ENCODE measurements at regions not wholly inside any gene's neighbourhood (a gene's known extent, or its start where the extent isn't known, plus 50 kb on each side); places are given as distances from the start of the nearest gene placed in this dataset.
"Not testable (repeated sequence)": the region's sequence is repeated elsewhere in the genome, so short reads cannot be mapped to it uniquely, and the experiment has no call there.

DNA sequence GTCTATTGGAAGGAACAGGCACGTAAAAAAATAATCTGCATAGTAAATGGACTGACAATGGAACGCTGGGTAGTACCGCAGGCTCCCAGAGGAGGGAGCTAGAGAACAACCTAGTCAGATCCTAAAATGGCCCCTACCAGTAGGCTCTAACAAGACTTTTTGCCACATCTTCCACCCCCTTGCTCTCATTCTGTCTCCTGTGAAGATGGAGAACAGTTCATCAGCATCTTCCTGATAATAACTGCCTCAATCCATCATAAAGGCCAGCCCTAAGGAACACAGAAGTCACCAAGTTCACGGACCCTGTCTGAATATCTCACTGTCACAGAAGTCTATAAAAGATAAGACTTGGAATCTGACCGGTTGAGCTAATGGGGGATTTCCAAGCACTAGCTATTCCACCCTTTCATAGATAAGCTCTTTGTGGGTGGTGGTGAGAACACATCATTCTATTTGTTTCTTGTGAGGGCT, 133.4 kb downstream of the SLC1A3 start:
- DNase-seq (ENCODE audit: insufficient read length, low spot score) (peak; percentile 46), FAIRE-seq (no peak)
- no peak for TF ChIP-seq POLR2A (IDR thresholded peaks at IDR 0.05; ENCODE audit: low read depth, low read length)

DNA sequence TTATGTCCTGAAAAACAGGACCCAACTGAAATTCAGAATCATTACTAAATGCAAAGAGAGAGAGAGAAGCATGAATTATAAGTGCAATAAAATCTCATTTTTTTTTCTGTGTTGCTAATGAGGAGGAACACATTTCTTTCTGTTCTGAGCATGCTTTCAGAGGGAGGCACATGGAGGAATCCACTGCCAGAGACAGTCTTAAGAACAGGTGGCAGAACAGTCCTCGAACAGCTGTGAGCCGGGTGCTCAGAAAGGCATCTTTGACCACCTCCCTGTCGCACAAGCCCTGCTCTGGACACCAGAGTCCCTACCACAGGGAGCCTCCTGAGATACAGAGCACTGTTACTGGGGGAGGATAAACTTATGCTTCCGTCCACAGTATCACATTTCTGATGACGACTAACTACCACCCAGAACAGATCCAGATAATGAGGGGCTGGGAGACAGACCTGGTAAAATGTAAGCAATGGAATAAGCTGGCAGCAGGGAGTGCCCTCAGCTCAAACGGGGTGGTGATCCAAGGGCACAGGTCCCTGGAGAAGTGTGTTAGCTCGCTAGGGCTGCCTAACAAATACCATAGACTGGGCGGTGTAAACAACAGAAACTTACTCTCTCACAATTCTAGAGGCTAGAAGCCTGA, 134.0 kb downstream of the SLC1A3 start:
- FAIRE-seq, result no peak

DNA sequence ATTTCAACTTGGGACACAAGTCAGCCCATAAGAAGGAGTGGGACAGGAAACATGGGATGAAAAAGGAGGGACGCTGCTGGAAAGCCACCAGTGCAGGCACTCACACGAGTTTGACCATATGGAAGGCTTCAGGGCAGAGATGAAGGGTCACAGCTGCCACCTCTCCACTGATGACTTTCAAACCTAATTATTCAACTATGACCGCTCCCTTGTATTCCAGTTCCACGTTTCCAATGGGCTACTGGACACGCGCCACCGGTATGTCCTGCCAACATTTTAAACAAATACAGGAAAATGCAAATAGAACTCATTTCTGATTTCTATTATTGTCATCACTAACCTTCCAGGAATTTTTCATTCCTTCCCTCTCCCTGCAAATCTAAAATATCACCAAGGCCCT, 134.7 kb downstream of the SLC1A3 start:
- FAIRE-seq (no peak), DNase-seq (ENCODE audit: insufficient read length, low spot score) (no peak)
- no peak for TF ChIP-seq POLR2A (IDR thresholded peaks at IDR 0.05; ENCODE audit: low read depth, low read length)

More for the DNA sequence above, 134.0 kb downstream of the SLC1A3 start:
- DNase-seq (ENCODE audit: insufficient read length, low spot score), result no peak
- no peak for TF ChIP-seq POLR2A (IDR thresholded peaks at IDR 0.05; ENCODE audit: low read depth, low read length)

DNA sequence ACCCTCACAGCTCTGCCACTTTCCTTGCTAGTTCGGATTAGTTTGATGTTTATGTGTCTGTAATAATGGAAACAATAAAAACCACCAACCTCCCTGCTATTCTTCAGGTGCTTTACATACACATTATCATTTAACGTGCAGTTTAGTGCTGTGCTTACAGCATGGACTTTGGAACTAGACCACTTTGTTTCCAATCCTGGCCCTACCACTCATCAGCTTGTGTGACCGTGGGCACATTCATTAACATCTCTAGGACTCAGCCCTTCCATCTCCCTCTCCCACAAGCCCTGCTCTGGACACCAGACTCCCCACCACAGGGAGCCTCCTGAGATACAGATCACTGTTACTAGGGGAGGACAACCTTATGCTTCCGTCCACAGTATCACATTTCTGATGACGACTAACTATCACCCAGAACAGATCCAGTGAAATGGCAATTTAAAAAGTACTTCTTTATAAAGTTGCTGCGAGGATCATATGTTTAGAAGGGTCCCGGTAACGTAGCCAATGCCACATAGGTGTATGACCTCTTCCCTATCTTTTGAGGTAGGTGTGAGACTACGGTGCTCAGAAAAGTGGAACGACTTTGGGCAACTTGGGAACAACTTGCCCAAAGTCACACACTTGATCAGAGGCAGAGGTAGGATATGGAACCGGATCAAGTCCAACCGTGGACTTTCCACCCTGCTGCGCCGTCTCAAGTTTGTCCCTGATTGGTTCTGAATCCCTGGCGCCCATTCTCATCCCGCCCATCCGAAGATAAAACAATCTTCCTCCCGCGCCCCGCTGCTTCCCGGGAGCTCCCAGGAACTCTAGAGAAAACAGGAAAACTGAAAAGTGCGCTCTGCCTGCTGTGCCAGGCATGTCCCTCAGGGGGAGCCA, 132.4 kb upstream of the NIPBL start:
- no peak for TF ChIP-seq POLR2A (IDR thresholded peaks at IDR 0.05; ENCODE audit: low read depth, low read length)
- DNase-seq (ENCODE audit: insufficient read length, low spot score), result peak; percentile 83
- FAIRE-seq, result no peak

- FAIRE-seq (no peak), DNase-seq (ENCODE audit: insufficient read length, low spot score) (no peak)
- TF ChIP-seq POLR2A (IDR thresholded peaks at IDR 0.05; ENCODE audit: low read depth, low read length), result no peak
These were observed 131.6 kb upstream of the NIPBL start for GRCh38 chr5:36744773-36745589.

GRCh38 chr5:36747794-36748193, 128.8 kb upstream of the NIPBL start:
- FAIRE-seq, result not testable (repeated sequence)

GRCh38 chr5:36751886-36752285, 124.7 kb upstream of the NIPBL start:
- no peak for FAIRE-seq
- no peak for DNase-seq (ENCODE audit: insufficient read length, low spot score)
- no peak for TF ChIP-seq POLR2A (IDR thresholded peaks at IDR 0.05; ENCODE audit: low read depth, low read length)

More at GRCh38 chr5:36747794-36748193, 128.8 kb upstream of the NIPBL start:
- DNase-seq (ENCODE audit: insufficient read length, low spot score), result not testable (repeated sequence)

GRCh38 chr5:36755342-36755741, 121.2 kb upstream of the NIPBL start:
- DNase-seq (ENCODE audit: insufficient read length, low spot score) (no peak), FAIRE-seq (no peak)
- no peak for TF ChIP-seq POLR2A (IDR thresholded peaks at IDR 0.05; ENCODE audit: low read depth, low read length)

DNA sequence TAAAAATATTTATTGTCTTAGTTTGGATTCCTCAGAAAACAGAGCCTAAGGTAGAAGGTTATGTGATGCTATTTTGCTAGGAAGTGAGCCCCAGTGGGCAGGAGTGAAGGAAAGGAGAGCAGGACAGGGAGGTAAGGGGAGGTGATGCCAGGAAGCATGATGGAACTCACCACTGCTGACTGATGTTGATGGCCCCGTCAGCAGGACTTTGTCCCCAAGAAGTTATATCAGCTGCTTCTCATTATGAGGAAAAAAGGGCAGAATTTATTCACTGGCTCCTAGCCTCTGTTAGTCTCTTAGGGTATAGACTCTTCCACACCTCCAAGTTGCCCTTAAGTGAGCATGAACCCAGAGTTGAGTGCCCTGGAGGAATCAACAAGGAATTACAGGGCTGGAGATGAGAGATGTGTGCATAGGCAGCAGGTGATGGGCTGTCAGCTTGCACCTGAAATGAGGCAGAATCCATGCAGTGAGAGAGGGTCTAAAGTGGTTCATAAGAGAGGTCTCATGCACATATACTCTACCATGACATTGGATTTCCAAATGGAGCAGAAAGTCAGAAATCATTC, 120.6 kb upstream of the NIPBL start:
- FAIRE-seq, result no peak
- no peak for TF ChIP-seq POLR2A (IDR thresholded peaks at IDR 0.05; ENCODE audit: low read depth, low read length)

GRCh38 chr5:36756848-36757247, 119.7 kb upstream of the NIPBL start:
- no peak for DNase-seq (ENCODE audit: insufficient read length, low spot score)
- no peak for FAIRE-seq
- no peak for TF ChIP-seq POLR2A (IDR thresholded peaks at IDR 0.05; ENCODE audit: low read depth, low read length)

More for the DNA sequence above, 120.6 kb upstream of the NIPBL start:
- no peak for DNase-seq (ENCODE audit: insufficient read length, low spot score)

- FAIRE-seq, result no peak
- no peak for DNase-seq (ENCODE audit: insufficient read length, low spot score)
- no peak for TF ChIP-seq POLR2A (IDR thresholded peaks at IDR 0.05; ENCODE audit: low read depth, low read length)
These were observed 117.5 kb upstream of the NIPBL start for GRCh38 chr5:36759117-36759516.

- TF ChIP-seq POLR2A (IDR thresholded peaks at IDR 0.05; ENCODE audit: low read depth, low read length), result no peak
- FAIRE-seq, result no peak
These were observed 113.1 kb upstream of the NIPBL start for GRCh38 chr5:36763454-36763853.

DNA sequence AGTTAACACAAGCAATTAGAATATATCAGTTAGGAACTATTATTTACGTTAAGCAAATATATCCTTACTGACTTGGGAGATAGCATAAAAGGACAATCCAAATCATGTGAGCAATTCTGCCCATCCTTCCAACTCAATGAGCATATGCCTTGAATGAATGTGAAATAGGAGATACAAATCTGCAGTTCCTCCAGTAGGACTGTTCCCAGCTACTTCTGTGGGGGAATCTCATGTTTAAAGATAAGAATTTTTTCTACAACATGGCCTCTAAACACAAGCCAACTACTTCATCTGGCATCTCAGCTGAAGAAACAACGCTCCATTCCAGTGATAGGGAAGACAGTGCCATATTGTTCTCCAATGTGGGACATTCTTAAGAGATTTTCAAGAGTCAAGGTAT, 110.7 kb upstream of the NIPBL start:
- DNase-seq (ENCODE audit: insufficient read length, low spot score) (no peak), FAIRE-seq (no peak)
- TF ChIP-seq POLR2A (IDR thresholded peaks at IDR 0.05; ENCODE audit: low read depth, low read length), result no peak

More at GRCh38 chr5:36763454-36763853, 113.1 kb upstream of the NIPBL start:
- DNase-seq (ENCODE audit: insufficient read length, low spot score), result no peak

- no peak for DNase-seq (ENCODE audit: insufficient read length, low spot score)
- TF ChIP-seq POLR2A (IDR thresholded peaks at IDR 0.05; ENCODE audit: low read depth, low read length), result no peak
- no peak for FAIRE-seq
These were observed 109.6 kb upstream of the NIPBL start for GRCh38 chr5:36766981-36767380.
